T-cell (primary cell): ENCODE measurements at regions not wholly inside any gene's neighbourhood (a gene's known extent, or its start where the extent isn't known, plus 50 kb on each side); places are given as distances from the start of the nearest gene placed in this dataset.

Experiments
- ATAC-seq, 4 experiments: fragments of 200-7000 bp in 3 of 4; fragments of 150-1000 bp in 1 of 4; cut with Tn5 transposase; replicated peaks in 1 of 4; 1 replicate in 3 of 4; 2 replicates in 1 of 4; pipeline ENCODE4 v1.10.0; 2021; ENCODE audit warnings: moderate library complexity in 3 of 4, mild to moderate bottlenecking in 2 of 4, moderate number of reproducible peaks in 1 of 4
- CTCF ChIA-PET, 2 donors: fragments of 300-600 bp; sonication (Branson Sonifier 250); formaldehyde crosslinking; loops; one replicate each; lab custom pipeline; 2022; ENCODE audit warnings: antibody characterized with exemption in 2 of 2; lab: Charles Lee
- POLR2A ChIA-PET, 2 donors: fragments of 300-600 bp; sonication (Branson Sonifier 250); formaldehyde crosslinking; loops; one replicate each; lab custom pipeline; 2022; ENCODE audit warnings: antibody characterized with exemption in 2 of 2; lab: Charles Lee
- DNase-seq, 35 experiments: peaks; one replicate each; pipeline versions ENCODE4 v3.0.0 to v3.0.0-alpha.2; 2013 to 2023
- H3K27ac ChIP-seq: one replicate; pipeline ENCODE4 v1.5.1; 2013; ENCODE audit warnings: low read length
- H3K27me3 ChIP-seq, 2 experiments: replicated peaks in 1 of 2; 1 replicate in 1 of 2; 2 replicates in 1 of 2; pipeline versions ENCODE4 v1.6.1 to v1.7.0; 2013; ENCODE audit warnings: low read length in 1 of 2, mixed read lengths in 1 of 2; ENCODE audit not compliant: control insufficient read depth in 2 of 2, insufficient read depth in 2 of 2; ENCODE audit errors: extremely low read depth in 1 of 2
- H3K36me3 ChIP-seq, 2 donors: 1 replicate in 1 of 2; 2 replicates in 1 of 2; pipeline versions ENCODE4 v1.6.1 to v1.7.0; 2013; ENCODE audit warnings: low read length in 1 of 2; ENCODE audit not compliant: control insufficient read depth in 2 of 2, insufficient read depth in 1 of 2; ENCODE audit errors: extremely low read depth in 1 of 2
- H3K4me1 ChIP-seq, 2 experiments: 1 replicate in 1 of 2; 2 replicates in 1 of 2; pipeline versions ENCODE4 v1.6.1 to v1.7.0; 2013; ENCODE audit warnings: low read length in 2 of 2, mixed read lengths in 1 of 2; ENCODE audit not compliant: insufficient read depth in 2 of 2, control insufficient read depth in 1 of 2; ENCODE audit errors: extremely low read depth in 1 of 2
- H3K4me3 ChIP-seq, 2 donors: 1 replicate in 1 of 2; 2 replicates in 1 of 2; pipeline versions ENCODE4 v1.5.1 to v1.7.0; 2013; ENCODE audit warnings: mild to moderate bottlenecking in 2 of 2, low read length in 1 of 2, moderate library complexity in 1 of 2; ENCODE audit not compliant: control insufficient read depth in 1 of 2; ENCODE audit errors: extremely low read depth in 1 of 2
- H3K9me3 ChIP-seq: 2 replicates; pipeline ENCODE4 v1.7.0; 2013
- H3K27ac Mint-ChIP-seq, 2 donors: one replicate each; pipeline ENCODE4 v1.8.0; 2020 to 2021; ENCODE audit warnings: mild to moderate bottlenecking in 2 of 2, mixed read lengths in 2 of 2
- H3K27me3 Mint-ChIP-seq, 2 donors: one replicate each; pipeline ENCODE4 v1.8.0; 2021 to 2022; ENCODE audit warnings: mixed read lengths in 2 of 2
- H3K36me3 Mint-ChIP-seq: one replicate; pipeline ENCODE4 v1.8.0; 2021; ENCODE audit warnings: mixed read lengths
- H3K4me1 Mint-ChIP-seq, 3 donors: one replicate each; pipeline ENCODE4 v1.8.0; 2020 to 2022; ENCODE audit warnings: mixed read lengths in 3 of 3, mild to moderate bottlenecking in 1 of 3
- H3K4me3 Mint-ChIP-seq, 3 donors: one replicate each; pipeline ENCODE4 v1.8.0; 2020 to 2022; ENCODE audit warnings: mild to moderate bottlenecking in 3 of 3, mixed read lengths in 3 of 3, moderate library complexity in 3 of 3
- H3K9me3 Mint-ChIP-seq, 3 donors: one replicate each; pipeline ENCODE4 v1.8.0; 2020 to 2022; ENCODE audit warnings: mixed read lengths in 3 of 3
- WGBS: methylation state at CpG from one replicate; pipeline ENCODE4 v1.1.5; 2013; ENCODE audit warnings: missing lambda C conversion rate; ENCODE audit not compliant: insufficient coverage; 5-methylcytosine and 5-hydroxymethylcytosine counted together

DNA sequence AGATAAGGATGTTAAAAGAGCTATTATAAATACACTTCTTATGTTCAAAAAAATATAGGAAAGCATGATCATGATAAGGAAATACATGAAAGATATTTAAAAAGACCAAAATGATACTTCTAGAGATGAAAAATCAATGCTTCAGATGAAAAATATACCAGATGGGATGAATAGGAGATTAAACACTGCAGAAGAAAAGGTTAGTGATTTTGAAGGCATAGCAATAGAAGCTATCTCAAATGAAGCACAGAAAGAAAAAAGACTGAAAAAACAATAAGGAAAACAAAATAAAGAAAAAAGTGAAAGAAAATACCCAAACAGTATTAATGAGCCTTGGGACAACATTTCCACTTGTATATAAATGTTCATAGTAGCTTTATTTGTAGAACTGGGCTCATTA is 80.7 kb upstream of the LEF1 start:
- peaks cover 2 to 9% of the 10 kb centered on the region in 2 experiments for H3K4me1 ChIP-seq
- no peak overlapping the region for H3K4me3 ChIP-seq
- DNase-seq = no peak
- H3K9me3 ChIP-seq = peaks cover 8% of the 10 kb centered on the region
- Mint-ChIP-seq H3K27me3 (no peaks in the 10 kb centered on the region), H3K9me3 (peaks cover 5 to 11% (median 6%) of the 10 kb centered on the region in 3 donors), H3K4me3 (no peak overlapping the region), H3K27ac (no peak overlapping the region), H3K4me1 (peaks cover 6 to 7% (median 6%) of the 10 kb centered on the region in 3 donors), H3K36me3 (peaks cover 9% of the 10 kb centered on the region)
- H3K27ac ChIP-seq = no peak overlapping the region
- ChIA-PET POLR2A (interaction anchor here in 1 of 2 donors (0.6 kb wide), 1 partner anchor 11 kb away, joined by 3 read pairs; no protein-coding TSS in a partner anchor), CTCF (no interaction called here)
- H3K36me3 ChIP-seq = no peaks in the 10 kb centered on the region
- H3K27me3 ChIP-seq = no peaks in the 10 kb centered on the region
- no peak for ATAC-seq

DNA sequence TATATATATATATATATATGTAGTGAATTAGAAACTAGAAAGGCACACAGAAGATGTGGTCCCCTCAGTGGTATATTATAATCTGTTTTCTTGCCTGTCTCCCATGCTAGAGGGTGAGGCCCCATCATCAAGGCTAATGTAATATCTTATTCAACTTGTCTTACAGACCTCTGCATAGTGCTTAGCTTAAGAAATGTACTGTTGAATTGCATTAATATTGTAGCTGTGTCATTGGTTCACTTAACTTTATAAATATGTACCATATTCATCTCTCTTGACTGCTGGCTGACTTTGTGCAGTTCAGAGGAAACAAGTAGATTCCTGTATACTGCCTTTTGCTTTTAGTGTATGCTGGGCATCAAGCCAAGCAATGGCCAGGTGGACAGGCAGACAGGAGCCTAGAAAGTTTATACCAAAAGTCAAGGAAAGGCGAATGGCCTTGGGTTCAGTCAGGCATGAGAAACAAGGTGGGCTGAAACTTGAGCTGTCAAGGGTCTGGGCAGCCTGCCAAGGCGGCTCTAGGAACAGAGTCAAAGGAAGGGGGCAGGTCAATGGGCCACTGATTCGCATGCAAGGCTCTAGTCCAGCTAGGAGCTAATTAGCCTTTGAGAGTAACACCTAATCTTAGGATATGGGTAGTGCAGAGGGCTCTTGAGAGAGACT is 78.8 kb upstream of the LEF1 start:
- Mint-ChIP-seq H3K27ac (no peak overlapping the region), H3K36me3 (peaks cover 6% of the 10 kb centered on the region), H3K9me3 (peaks cover 5 to 11% (median 6%) of the 10 kb centered on the region in 3 donors), H3K27me3 (no peaks in the 10 kb centered on the region), H3K4me3 (no peak overlapping the region), H3K4me1 (peaks cover 10 to 16% (median 13%) of the 10 kb centered on the region in 3 donors)
- H3K4me1 ChIP-seq = peaks cover 2 to 11% of the 10 kb centered on the region in 2 experiments
- POLR2A ChIA-PET = no interaction called here
- DNase-seq = no peak
- H3K27ac ChIP-seq = no peak overlapping the region
- no peaks in the 10 kb centered on the region for H3K36me3 ChIP-seq
- no peak overlapping the region for H3K4me3 ChIP-seq
- H3K27me3 ChIP-seq = no peaks in the 10 kb centered on the region
- ATAC-seq = no peak
- WGBS = 97% methylated on average over 3 of the region's 3 CpGs
- H3K9me3 ChIP-seq = peaks cover 8% of the 10 kb centered on the region
- CTCF ChIA-PET = no interaction called here

DNA sequence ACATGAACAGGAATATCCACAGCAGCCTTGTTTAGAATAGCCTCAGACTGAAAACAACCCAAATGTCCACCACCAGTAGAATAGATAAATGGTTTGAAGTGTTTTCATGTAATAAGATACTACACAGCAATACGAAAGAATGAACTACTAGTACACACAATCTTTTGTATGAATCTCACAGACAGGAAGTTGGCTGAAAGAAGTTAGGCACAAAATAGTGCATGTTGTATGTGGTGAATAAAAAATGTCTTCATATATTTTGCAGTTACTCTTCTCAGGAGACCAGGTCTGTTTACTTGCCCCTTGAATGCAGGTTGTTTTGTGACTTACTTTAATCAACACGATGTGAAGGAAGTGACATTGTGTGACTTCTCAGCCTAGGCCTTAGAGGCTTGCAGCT is 75.9 kb upstream of the LEF1 start:
- no peaks in the 10 kb centered on the region for H3K27me3 Mint-ChIP-seq
- peaks cover 8 to 11% (median 8%) of the 10 kb centered on the region in 3 donors for H3K9me3 Mint-ChIP-seq
- ATAC-seq = peak; percentile 19 to 60 (median 39)
- peak overlapping the region in 1 of 2 donors; percentile 4 for H3K27ac Mint-ChIP-seq
- H3K4me1 Mint-ChIP-seq = peaks cover 10 to 16% (median 13%) of the 10 kb centered on the region in 3 donors
- Histone ChIP-seq H3K4me3 (no peak overlapping the region), H3K27me3 (no peaks in the 10 kb centered on the region), H3K36me3 (no peaks in the 10 kb centered on the region), H3K27ac (no peak overlapping the region), H3K4me1 (peaks cover 2 to 11% of the 10 kb centered on the region in 2 experiments), H3K9me3 (peaks cover 7% of the 10 kb centered on the region)
- ChIA-PET CTCF (no interaction called here), POLR2A (no interaction called here)
- DNase-seq = no peak
- 50% methylated on average over 1 of the region's 2 CpGs for WGBS
- peaks cover 8% of the 10 kb centered on the region for H3K36me3 Mint-ChIP-seq
- H3K4me3 Mint-ChIP-seq = no peak overlapping the region

DNA sequence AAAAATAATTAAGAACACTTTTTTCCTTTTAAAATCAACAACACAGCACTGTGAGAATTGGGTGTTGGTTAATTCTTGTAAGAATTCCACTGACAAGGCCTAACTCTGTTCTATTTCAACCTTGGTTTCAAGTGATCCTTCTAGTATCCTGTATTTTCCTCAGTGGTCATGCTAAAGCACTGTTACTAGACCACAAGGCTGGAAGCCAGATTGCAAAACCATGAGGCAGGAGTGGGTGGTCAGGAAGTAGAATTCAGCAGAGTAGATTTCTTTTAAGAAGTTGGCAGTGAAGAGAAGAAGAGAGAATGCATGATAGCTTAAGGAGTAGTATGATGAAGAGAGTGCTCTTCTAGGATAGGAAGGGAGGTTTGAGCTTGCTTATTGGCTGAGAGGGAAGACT is 71.6 kb upstream of the LEF1 start:
- H3K27ac Mint-ChIP-seq = no peak overlapping the region
- H3K4me1 Mint-ChIP-seq = peaks cover 10 to 18% (median 16%) of the 10 kb centered on the region in 3 donors
- no peak overlapping the region for H3K4me3 Mint-ChIP-seq
- Histone ChIP-seq H3K9me3 (no peaks in the 10 kb centered on the region), H3K27ac (no peak overlapping the region), H3K27me3 (no peaks in the 10 kb centered on the region), H3K4me3 (no peak overlapping the region), H3K4me1 (peaks cover 2 to 11% of the 10 kb centered on the region in 2 experiments), H3K36me3 (no peaks in the 10 kb centered on the region)
- no peak for ATAC-seq
- DNase-seq = no peak
- ChIA-PET POLR2A (no interaction called here), CTCF (interaction anchor here in 1 of 2 donors (0.7 kb wide), 1 partner anchor 216 kb away, joined by 3 read pairs; no protein-coding TSS in a partner anchor)
- no peaks in the 10 kb centered on the region for H3K27me3 Mint-ChIP-seq
- H3K9me3 Mint-ChIP-seq = peaks cover 0 to 3% (median 2%) of the 10 kb centered on the region in 3 donors
- peaks cover 10% of the 10 kb centered on the region for H3K36me3 Mint-ChIP-seq

DNA sequence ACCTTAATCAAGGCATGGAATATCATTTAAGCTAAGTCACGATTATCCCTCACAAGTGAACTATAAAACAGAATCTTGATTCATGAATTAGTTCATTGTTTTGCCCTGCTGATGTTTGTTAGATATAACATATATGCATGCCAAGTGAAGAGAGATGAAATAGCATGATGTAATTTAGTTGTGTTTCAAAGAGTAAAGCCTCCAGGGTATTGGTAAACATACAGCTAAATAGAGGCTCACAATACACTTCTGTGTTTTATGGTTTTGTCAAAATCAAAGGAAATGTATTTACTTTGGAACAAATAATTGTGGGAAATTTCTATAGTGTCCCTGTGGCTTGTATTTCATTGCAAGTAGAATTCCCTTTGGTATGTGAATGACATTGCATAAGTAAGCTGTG is 69.0 kb upstream of the LEF1 start:
- no peak overlapping the region for H3K4me3 Mint-ChIP-seq
- CTCF ChIA-PET = no interaction called here
- H3K27ac ChIP-seq = no peak overlapping the region
- no peaks in the 10 kb centered on the region for H3K36me3 ChIP-seq
- DNase-seq = no peak
- peaks cover 26% of the 10 kb centered on the region for H3K36me3 Mint-ChIP-seq
- POLR2A ChIA-PET = interaction anchor here in 1 of 2 donors (0.6 kb wide), 1 partner anchor 1237 kb away, joined by 4 read pairs; no protein-coding TSS in a partner anchor
- H3K9me3 Mint-ChIP-seq = peaks cover 0 to 3% (median 2%) of the 10 kb centered on the region in 3 donors
- no peaks in the 10 kb centered on the region for H3K4me1 ChIP-seq
- H3K27me3 Mint-ChIP-seq = no peaks in the 10 kb centered on the region
- ATAC-seq = no peak
- peaks cover 0 to 5% (median 0%) of the 10 kb centered on the region in 3 donors for H3K4me1 Mint-ChIP-seq
- WGBS = no CpG with 5 or more reads among the region's 1 CpG
- no peak overlapping the region for H3K27ac Mint-ChIP-seq
- no peaks in the 10 kb centered on the region for H3K9me3 ChIP-seq
- H3K4me3 ChIP-seq = no peak overlapping the region
- no peaks in the 10 kb centered on the region for H3K27me3 ChIP-seq

DNA sequence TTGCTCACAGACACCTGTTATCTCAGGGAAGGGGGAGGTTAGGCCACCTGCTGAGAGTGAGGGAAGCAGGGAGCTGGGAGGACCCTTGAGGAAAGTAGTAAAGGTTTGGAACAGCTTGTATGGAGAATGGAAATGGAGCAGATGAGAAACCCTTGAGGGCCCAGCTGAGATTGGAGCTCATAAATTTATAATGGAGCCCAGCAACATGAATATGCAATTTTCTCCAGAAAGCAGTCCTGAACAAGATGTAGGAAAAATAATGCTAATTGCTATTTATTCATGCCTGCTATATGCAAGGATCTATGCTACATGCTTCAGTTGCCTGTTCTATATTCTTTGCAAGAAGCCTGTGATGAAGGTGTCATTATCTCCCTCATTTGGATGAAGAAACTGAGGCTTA is 67.5 kb upstream of the LEF1 start:
- ChIA-PET CTCF (no interaction called here), POLR2A (no interaction called here)
- Mint-ChIP-seq H3K27ac (no peak overlapping the region), H3K4me1 (peaks cover 5 to 11% (median 8%) of the 10 kb centered on the region in 3 donors), H3K36me3 (peaks cover 31% of the 10 kb centered on the region), H3K9me3 (peaks cover 0 to 9% (median 2%) of the 10 kb centered on the region in 3 donors), H3K4me3 (no peak overlapping the region), H3K27me3 (no peaks in the 10 kb centered on the region)
- Histone ChIP-seq H3K27ac (no peak overlapping the region), H3K27me3 (no peaks in the 10 kb centered on the region), H3K4me3 (no peak overlapping the region), H3K9me3 (no peaks in the 10 kb centered on the region), H3K36me3 (no peaks in the 10 kb centered on the region), H3K4me1 (no peaks in the 10 kb centered on the region)
- ATAC-seq (no peak), DNase-seq (no peak)
